Right lobe of liver (tissue), 4 donors: ENCODE measurements at regions not wholly inside any gene's neighbourhood (a gene's known extent, or its start where the extent isn't known, plus 50 kb on each side); places are given as distances from the start of the nearest gene placed in this dataset.
"Not testable (repeated sequence)": the region's sequence is repeated elsewhere in the genome, so short reads cannot be mapped to it uniquely, and the experiment has no call there.

Experiments used
- CTCF ChIP-seq, 4 donors: fragments of 200-600 bp in 3 of 4; fragments of 450-650 bp in 1 of 4; IDR thresholded peaks; one replicate each; pipeline versions ENCODE4 v1.5.1 to v1.8.0; 2016 to 2022; ENCODE audit warnings: antibody characterized with exemption in 4 of 4, mild to moderate bottlenecking in 2 of 4
- POLR2A ChIP-seq: fragments of 450-650 bp; IDR thresholded peaks from one replicate; pipeline ENCODE4 v1.6.1; 2017; ENCODE audit warnings: antibody characterized with exemption, mild to moderate bottlenecking
- donor health status: DM: no; HTN: no; CAD: no.
- donor health status: DM: no; HTN: no; CAD: no.
- donor health status: DM: no; HTN: yes; CAD: no.

GRCh38 chr3:145054055-145054454, 1082.4 kb downstream of the DIPK2A start:
- TF ChIP-seq CTCF (IDR thresholded peaks at IDR 0.05); POLR2A: not testable (repeated sequence)
